22Rv1 (cell line): ENCODE measurements at regions not wholly inside any gene's neighbourhood (a gene's known extent, or its start where the extent isn't known, plus 50 kb on each side); places are given as distances from the start of the nearest gene placed in this dataset.

Experiments used
- CTCF ChIP-seq: fragments of 450-650 bp; IDR thresholded peaks from 2 replicates; pipeline ENCODE4 v1.5.1; 2017; ENCODE audit warnings: mild to moderate bottlenecking
- ZFX ChIP-seq: fragments of 450-650 bp; IDR thresholded peaks from 2 replicates; pipeline ENCODE4 v1.6.1; 2017; ENCODE audit warnings: antibody characterized with exemption, borderline replicate concordance

GRCh38 chr7:68868978-68869377 lies 729.3 kb upstream of the AUTS2 start:
- TF ChIP-seq CTCF (no peak), ZFX (no peak)
